Stimulated activated CD8-positive, alpha-beta memory T cell treated with anti-CD3 and anti-CD28 coated beads, Interleukin-4, amount 100 ng/mL, for 1 hour (primary cell): ENCODE measurements at regions not wholly inside any gene's neighbourhood (a gene's known extent, or its start where the extent isn't known, plus 50 kb on each side); places are given as distances from the start of the nearest gene placed in this dataset.

Experiments used
- DNase-seq, 2 donors: peaks; one replicate each; pipeline ENCODE4 v3.0.0-alpha.2; 2020; ENCODE audit warnings: low read depth in 2 of 2, low spot score in 1 of 2

GRCh38 chr9:6703898-6704639, 53.7 kb upstream of the KDM4C start:
- DNase-seq = peak; percentile 54 to 63

GRCh38 chr9:6702707-6703106, 55.1 kb upstream of the KDM4C start:
- no peak for DNase-seq

DNA sequence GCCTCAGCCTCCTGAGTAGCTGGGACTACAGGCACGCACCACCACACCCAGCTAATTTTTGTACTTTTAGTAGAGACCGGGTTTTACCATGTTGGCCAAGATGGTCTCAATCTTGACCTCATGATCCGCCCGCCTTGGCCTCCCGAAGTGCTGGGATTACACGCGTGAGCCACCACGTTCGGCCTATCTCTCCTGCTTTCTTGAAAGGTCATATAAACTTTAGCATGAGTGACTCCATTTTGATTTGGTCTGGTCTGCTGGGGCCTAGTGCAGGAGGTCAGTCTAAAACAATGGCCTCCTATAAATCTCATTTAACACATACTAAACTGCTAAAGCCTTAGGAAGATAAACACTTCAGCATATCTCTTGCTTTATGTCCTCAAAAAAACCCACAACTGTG, 50.6 kb upstream of the GLDC start:
- no peak for DNase-seq

DNA sequence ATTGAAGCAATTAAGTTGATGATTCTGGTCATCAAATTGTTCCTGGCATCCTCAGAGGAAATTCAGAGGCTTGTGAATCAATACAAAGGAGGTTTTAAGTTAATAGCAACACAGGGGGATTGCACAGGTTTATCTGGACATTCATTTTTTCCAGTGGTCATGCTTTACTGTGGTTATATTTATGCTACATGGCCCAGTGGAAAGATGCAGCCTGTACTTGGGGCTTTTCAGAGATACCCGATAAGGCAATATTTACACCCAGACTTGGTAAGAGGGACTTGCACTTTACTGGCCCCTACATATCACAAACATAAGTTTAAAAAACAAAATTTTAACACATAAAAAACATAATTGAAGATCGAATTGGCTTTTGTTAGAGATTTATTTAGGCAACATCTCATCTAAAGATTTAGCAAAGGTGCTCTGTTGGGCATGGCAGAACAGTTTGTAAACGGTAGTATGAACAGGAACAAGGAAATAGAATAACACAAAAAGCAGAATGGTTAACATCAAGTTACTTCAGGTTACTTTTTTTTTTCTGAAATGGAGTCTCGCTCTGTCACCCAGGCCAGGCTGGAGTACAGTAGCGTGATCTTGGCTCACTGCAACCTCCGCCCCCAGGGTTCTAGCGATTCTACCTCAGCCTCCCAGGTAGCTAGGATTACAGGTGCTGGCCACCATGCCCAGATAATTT, 49.7 kb upstream of the GLDC start:
- no peak for DNase-seq
